HCT116 (cell line): ENCODE measurements at regions not wholly inside any gene's neighbourhood (a gene's known extent, or its start where the extent isn't known, plus 50 kb on each side); places are given as distances from the start of the nearest gene placed in this dataset.

Experiments used
- ATAC-seq: fragments of 200-7000 bp; cut with Tn5 transposase; 2 replicates; pipeline ENCODE4 v1.9.1; 2020; ENCODE audit warnings: mild to moderate bottlenecking, moderate library complexity
- BruUV-seq: library from RNA; stranded (reverse); fragments of 400-500 nt; replicated peaks from 2 replicates; lab custom pipeline; 2021; lab: Mats Ljungman, UMichigan
- CTCF ChIA-PET: fragments of 300-600 bp; sonication (Branson Sonifier 250); formaldehyde crosslinking; loops from one replicate; lab custom pipeline; 2021; ENCODE audit warnings: antibody characterized with exemption; lab: Charles Lee
- POLR2A ChIA-PET: fragments of 300-600, 350-600 bp; sonication (Branson Sonifier 250); formaldehyde crosslinking; loops from one replicate; lab custom pipeline; 2021; ENCODE audit warnings: antibody characterized with exemption; lab: Charles Lee
- RAD21 ChIA-PET, 2 experiments: fragments of 300-600 bp; sonication (Branson Sonifier 250); formaldehyde crosslinking; loops; one replicate each; lab custom pipeline; 2023; ENCODE audit warnings: low total read pairs in 2 of 2; ENCODE audit not compliant: uncharacterized antibody in 2 of 2, unreplicated experiment in 2 of 2, low non-redundant PET in 1 of 2; lab: Charles Lee
- DNase-seq: peaks from one replicate; pipeline ENCODE4 v3.0.0-alpha.2; 2010; ENCODE audit warnings: low read depth, low spot score
- H2AFZ ChIP-seq: fragments of 200-600 bp; shearing (Covaris generic), sonication (generic); 2 replicates; pipeline ENCODE4 v1.6.1; 2017; ENCODE audit warnings: low read depth, mixed run types, mixed read lengths, antibody characterized with exemption, low read length; ENCODE audit not compliant: poor library complexity, severe bottlenecking
- H3K27ac ChIP-seq: 2 replicates; pipeline ENCODE4 v1.5.1; 2012; ENCODE audit warnings: low read depth, low read length
- H3K27me3 ChIP-seq: fragments of 200-600 bp; sonication (generic); 2 replicates; pipeline ENCODE4 v1.6.1; 2016; ENCODE audit warnings: mixed run types, low read length, mixed read lengths; ENCODE audit not compliant: insufficient read depth
- H3K36me3 ChIP-seq, 2 experiments: fragments of 200-500 bp in 1 of 2; fragments of 200-600 bp in 1 of 2; sonication (Bioruptor generic) in 1 of 2; sonication (generic) in 1 of 2; 2 replicates each; pipeline versions ENCODE4 v1.5.1 to v1.6.1; 2014 to 2016; ENCODE audit warnings: low read length in 2 of 2, inconsistent platforms in 1 of 2, mixed read lengths in 1 of 2, mixed run types in 1 of 2; ENCODE audit not compliant: insufficient read depth in 2 of 2, control insufficient read depth in 1 of 2
- H3K4me1 ChIP-seq, 2 experiments: fragments of 200-600 bp in 1 of 2; sonication (generic) in 1 of 2; 2 replicates each; pipeline versions ENCODE4 v1.5.1 to v1.6.1; 2012 to 2017; ENCODE audit warnings: low read length in 2 of 2, inconsistent platforms in 1 of 2, mild to moderate bottlenecking in 1 of 2, mixed read lengths in 1 of 2, mixed run types in 1 of 2, moderate library complexity in 1 of 2; ENCODE audit not compliant: insufficient read depth in 2 of 2, control insufficient read depth in 1 of 2
- H3K4me2 ChIP-seq: fragments of 200-600 bp; sonication (generic); 2 replicates; pipeline ENCODE4 v1.6.1; 2017; ENCODE audit warnings: mixed run types, low read length, mixed read lengths
- H3K4me3 ChIP-seq, 2 experiments: fragments of 200-600 bp in 1 of 2; sonication (generic) in 1 of 2; replicated peaks in 1 of 2; 2 replicates each; pipeline ENCODE4 v1.5.1; 2011 to 2016; ENCODE audit warnings: low read length in 2 of 2, control low read depth in 1 of 2, low read depth in 1 of 2, mild to moderate bottlenecking in 1 of 2, mixed read lengths in 1 of 2, mixed run types in 1 of 2
- H3K79me2 ChIP-seq: fragments of 200-600 bp; sonication (generic); 2 replicates; pipeline ENCODE4 v1.6.1; 2017; ENCODE audit warnings: mild to moderate bottlenecking, mixed run types, low read length, moderate library complexity, mixed read lengths; ENCODE audit not compliant: insufficient read depth
- H3K9ac ChIP-seq: fragments of 200-600 bp; sonication (generic); 2 replicates; pipeline ENCODE4 v1.6.1; 2016; ENCODE audit warnings: low read length, mixed read lengths
- H3K9me2 ChIP-seq: fragments of 200-600 bp; sonication (generic), shearing (Covaris generic); 2 replicates; pipeline ENCODE4 v1.6.1; 2017; ENCODE audit warnings: mixed run types, mild to moderate bottlenecking, moderate library complexity; ENCODE audit not compliant: insufficient read depth
- H3K9me3 ChIP-seq, 2 experiments: fragments of 200-500 bp in 1 of 2; fragments of 200-600 bp in 1 of 2; sonication (Bioruptor generic) in 1 of 2; sonication (generic) in 1 of 2; 2 replicates each; pipeline ENCODE4 v1.6.1; 2014 to 2017; ENCODE audit warnings: low read length in 2 of 2, mixed read lengths in 2 of 2, inconsistent platforms in 1 of 2, low read depth in 1 of 2, mild to moderate bottlenecking in 1 of 2, mixed run types in 1 of 2, moderate library complexity in 1 of 2; ENCODE audit not compliant: control insufficient read depth in 1 of 2, insufficient read depth in 1 of 2
- H4K20me1 ChIP-seq: fragments of 200-600 bp; sonication (generic), shearing (Covaris generic); 2 replicates; pipeline ENCODE4 v1.6.1; 2017; ENCODE audit warnings: mixed run types, mild to moderate bottlenecking, moderate library complexity; ENCODE audit not compliant: insufficient read depth
- CBX3 ChIP-seq: IDR thresholded peaks from 2 replicates; pipeline ENCODE4 v1.6.1; 2012; ENCODE audit warnings: low read depth
- TCF7L2 ChIP-seq: IDR thresholded peaks from 2 replicates; pipeline ENCODE4 v1.7.0; 2011; ENCODE audit warnings: borderline replicate concordance, inconsistent platforms; ENCODE audit not compliant: insufficient read depth, insufficient read length; ENCODE audit errors: extremely low read depth
- intact Hi-C: fragments of 100-400 bp; cut with micrococcal nuclease; formaldehyde crosslinking; loops from 2 replicates; pipeline ENCODE4 v1.10.0; 2022
- TF ChIP-seq, protein P1 (sequence below): IDR thresholded peaks from 2 replicates; pipeline ENCODE4 v1.6.1; 2012; ENCODE audit warnings: low read depth

DNA sequence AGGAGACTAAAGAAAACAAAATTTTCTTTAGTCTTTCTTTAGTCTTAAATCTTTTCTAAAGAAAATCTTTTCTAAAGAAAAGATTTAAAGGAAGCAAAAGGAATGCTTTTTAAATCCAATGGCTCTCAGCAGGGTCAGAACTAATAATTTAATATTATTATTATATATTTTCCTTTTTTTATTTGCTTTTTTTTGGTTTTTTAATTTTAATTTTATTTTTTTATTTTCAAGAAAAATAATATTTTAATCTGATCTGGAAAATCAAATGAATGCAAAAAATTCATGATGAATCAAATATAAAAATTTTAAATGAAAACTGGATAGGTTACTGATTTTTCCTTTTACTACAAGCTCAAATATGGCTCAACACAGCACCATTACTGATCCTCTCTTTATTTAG is 70.7 kb upstream of the HECW1 start (continued):
- TF ChIP-seq, protein P1, sequence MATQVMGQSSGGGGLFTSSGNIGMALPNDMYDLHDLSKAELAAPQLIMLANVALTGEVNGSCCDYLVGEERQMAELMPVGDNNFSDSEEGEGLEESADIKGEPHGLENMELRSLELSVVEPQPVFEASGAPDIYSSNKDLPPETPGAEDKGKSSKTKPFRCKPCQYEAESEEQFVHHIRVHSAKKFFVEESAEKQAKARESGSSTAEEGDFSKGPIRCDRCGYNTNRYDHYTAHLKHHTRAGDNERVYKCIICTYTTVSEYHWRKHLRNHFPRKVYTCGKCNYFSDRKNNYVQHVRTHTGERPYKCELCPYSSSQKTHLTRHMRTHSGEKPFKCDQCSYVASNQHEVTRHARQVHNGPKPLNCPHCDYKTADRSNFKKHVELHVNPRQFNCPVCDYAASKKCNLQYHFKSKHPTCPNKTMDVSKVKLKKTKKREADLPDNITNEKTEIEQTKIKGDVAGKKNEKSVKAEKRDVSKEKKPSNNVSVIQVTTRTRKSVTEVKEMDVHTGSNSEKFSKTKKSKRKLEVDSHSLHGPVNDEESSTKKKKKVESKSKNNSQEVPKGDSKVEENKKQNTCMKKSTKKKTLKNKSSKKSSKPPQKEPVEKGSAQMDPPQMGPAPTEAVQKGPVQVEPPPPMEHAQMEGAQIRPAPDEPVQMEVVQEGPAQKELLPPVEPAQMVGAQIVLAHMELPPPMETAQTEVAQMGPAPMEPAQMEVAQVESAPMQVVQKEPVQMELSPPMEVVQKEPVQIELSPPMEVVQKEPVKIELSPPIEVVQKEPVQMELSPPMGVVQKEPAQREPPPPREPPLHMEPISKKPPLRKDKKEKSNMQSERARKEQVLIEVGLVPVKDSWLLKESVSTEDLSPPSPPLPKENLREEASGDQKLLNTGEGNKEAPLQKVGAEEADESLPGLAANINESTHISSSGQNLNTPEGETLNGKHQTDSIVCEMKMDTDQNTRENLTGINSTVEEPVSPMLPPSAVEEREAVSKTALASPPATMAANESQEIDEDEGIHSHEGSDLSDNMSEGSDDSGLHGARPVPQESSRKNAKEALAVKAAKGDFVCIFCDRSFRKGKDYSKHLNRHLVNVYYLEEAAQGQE = no peak

DNA sequence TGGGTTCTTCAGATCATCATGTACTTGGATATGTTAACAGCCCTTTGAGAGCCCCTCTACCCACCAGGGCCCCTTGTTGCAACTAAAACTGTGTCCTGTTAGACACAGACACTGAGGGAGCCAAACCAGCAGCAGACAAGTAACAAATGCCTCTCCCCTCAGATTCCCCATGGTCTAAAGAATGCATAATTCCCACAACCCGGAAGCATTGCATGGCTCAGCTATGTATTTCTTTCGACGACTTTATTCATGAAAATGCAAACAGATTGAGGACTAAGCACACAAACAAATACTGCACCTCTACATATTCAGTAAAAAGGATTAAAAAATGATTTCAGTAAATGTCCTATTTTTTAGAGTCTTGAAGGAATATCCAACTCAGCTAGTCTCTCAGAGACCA is 70.1 kb upstream of the HECW1 start:
- H3K79me2 ChIP-seq = no peaks in the 10 kb centered on the region
- ChIA-PET RAD21 (no interaction called here), CTCF (no interaction called here), POLR2A (interaction anchor here (0.7 kb wide), 1 partner anchor 584 kb away, joined by 3 read pairs; no protein-coding TSS in a partner anchor)
- H3K4me1 ChIP-seq = no peaks in the 10 kb centered on the region
- DNase-seq (no peak), ATAC-seq (no peak)
- H4K20me1 ChIP-seq = no peaks in the 10 kb centered on the region
- intact Hi-C loops = no loop called here
- H3K9ac ChIP-seq = no peak overlapping the region
- no peaks in the 10 kb centered on the region for H3K9me3 ChIP-seq
- H3K27ac ChIP-seq = no peak overlapping the region
- H3K36me3 ChIP-seq = no peaks in the 10 kb centered on the region
- no peaks in the 10 kb centered on the region for H3K27me3 ChIP-seq
- no peak overlapping the region for H2AFZ ChIP-seq
- BruUV-seq = no TSS peak
- no peaks in the 10 kb centered on the region for H3K9me2 ChIP-seq
- TF ChIP-seq CBX3 (no peak), TCF7L2 (no peak)
- TF ChIP-seq, protein P1 = no peak
- H3K4me2 ChIP-seq = no peak overlapping the region
- no peak overlapping the region for H3K4me3 ChIP-seq
